GM12892 (cell line): ENCODE measurements at regions not wholly inside any gene's neighbourhood (a gene's known extent, or its start where the extent isn't known, plus 50 kb on each side); places are given as distances from the start of the nearest gene placed in this dataset.

Experiments
- POLR2A ChIP-seq: IDR thresholded peaks from 2 replicates; pipeline ENCODE4 v1.6.1; 2011; ENCODE audit warnings: low read depth, low read length, control low read depth
- POLR2AphosphoS5 ChIP-seq: IDR thresholded peaks from 2 replicates; pipeline ENCODE4 v1.6.1; 2011; ENCODE audit warnings: low read depth, low read length, control low read depth
- TAF1 ChIP-seq: IDR thresholded peaks from 2 replicates; pipeline ENCODE4 v1.6.1; 2011; ENCODE audit warnings: low read depth, mild to moderate bottlenecking, control low read depth, low read length, borderline replicate concordance

- TF ChIP-seq POLR2AphosphoS5 (no peak), POLR2A (no peak), TAF1 (no peak)
Measured at GRCh38 chr13:73997964-73998363, 136.2 kb downstream of the KLF12 start.
